Fibroblast of the conjunctiva (primary cell): ENCODE measurements at regions not wholly inside any gene's neighbourhood (a gene's known extent, or its start where the extent isn't known, plus 50 kb on each side); places are given as distances from the start of the nearest gene placed in this dataset.

Source experiments
- DNase-seq: peaks from one replicate; pipeline ENCODE4 v3.0.0-alpha.2; 2010; ENCODE audit warnings: low read depth

- DNase-seq, result no peak
Observed at GRCh38 chr1:188314557-188315137, 1485.9 kb downstream of the PLA2G4A start.

GRCh38 chr1:188317894-188318293 lies 1489.1 kb downstream of the PLA2G4A start:
- no peak for DNase-seq

- DNase-seq, result no peak
Observed at GRCh38 chr1:188325211-188325610, 1496.5 kb downstream of the PLA2G4A start.

GRCh38 chr1:188343914-188344313 lies 1515.2 kb downstream of the PLA2G4A start:
- no peak for DNase-seq

- DNase-seq, result no peak
Observed at GRCh38 chr1:188350104-188350503, 1521.4 kb downstream of the PLA2G4A start.

GRCh38 chr1:188355082-188355481 lies 1526.3 kb downstream of the PLA2G4A start:
- no peak for DNase-seq

- no peak for DNase-seq
Observed at GRCh38 chr1:188355847-188356246, 1527.1 kb downstream of the PLA2G4A start.

- no peak for DNase-seq
Observed at GRCh38 chr1:188359315-188359714, 1530.6 kb downstream of the PLA2G4A start.

- DNase-seq, result no peak
Observed at GRCh38 chr1:188363943-188364342, 1535.2 kb downstream of the PLA2G4A start.

GRCh38 chr1:188364927-188365449 lies 1536.2 kb downstream of the PLA2G4A start:
- no peak for DNase-seq

- DNase-seq, result no peak
Observed at GRCh38 chr1:188365874-188366273, 1537.1 kb downstream of the PLA2G4A start.

- DNase-seq, result no peak
Observed at GRCh38 chr1:188367661-188368060, 1538.9 kb downstream of the PLA2G4A start.

GRCh38 chr1:188371295-188371806 lies 1542.6 kb downstream of the PLA2G4A start:
- no peak for DNase-seq

GRCh38 chr1:188372821-188373220 lies 1544.1 kb downstream of the PLA2G4A start:
- DNase-seq, result no peak

GRCh38 chr1:188382851-188383250 lies 1554.1 kb downstream of the PLA2G4A start:
- no peak for DNase-seq

GRCh38 chr1:188386161-188386560 lies 1557.4 kb downstream of the PLA2G4A start:
- DNase-seq, result no peak

- DNase-seq, result no peak
Observed at GRCh38 chr1:188386666-188387065, 1557.9 kb downstream of the PLA2G4A start.

- no peak for DNase-seq
Observed at GRCh38 chr1:188394677-188395076, 1565.9 kb downstream of the PLA2G4A start.

- DNase-seq, result no peak
Observed at GRCh38 chr1:188397521-188397920, 1568.8 kb downstream of the PLA2G4A start.

- no peak for DNase-seq
Observed at GRCh38 chr1:188402986-188403385, 1574.2 kb downstream of the PLA2G4A start.

- DNase-seq, result no peak
Observed at GRCh38 chr1:188406636-188407035, 1577.9 kb downstream of the PLA2G4A start.

- no peak for DNase-seq
Observed at GRCh38 chr1:188420177-188420576, 1591.4 kb downstream of the PLA2G4A start.

- DNase-seq, result no peak
Observed at GRCh38 chr1:188423073-188423472, 1594.3 kb downstream of the PLA2G4A start.

GRCh38 chr1:188424176-188424575 lies 1595.4 kb downstream of the PLA2G4A start:
- no peak for DNase-seq
